Parathyroid adenoma (tissue), 2 donors: ENCODE measurements at regions not wholly inside any gene's neighbourhood (a gene's known extent, or its start where the extent isn't known, plus 50 kb on each side); places are given as distances from the start of the nearest gene placed in this dataset.

Source experiments
- H2AFZ ChIP-seq: fragments of 300-600 bp; sonication (generic); one replicate; pipeline ENCODE4 v1.7.0; 2017; ENCODE audit warnings: antibody characterized with exemption, mild to moderate bottlenecking
- H3K27ac ChIP-seq: fragments of 300-600 bp; sonication (generic); one replicate; pipeline ENCODE4 v1.7.0; 2017
- H3K27me3 ChIP-seq: fragments of 300-600 bp; sonication (generic); one replicate; pipeline ENCODE4 v1.7.0; 2017; ENCODE audit warnings: low read length; ENCODE audit not compliant: control insufficient read depth, insufficient read depth
- H3K36me3 ChIP-seq: fragments of 300-600 bp; sonication (generic); one replicate; pipeline ENCODE4 v1.7.0; 2017; ENCODE audit warnings: low read length; ENCODE audit not compliant: control insufficient read depth, insufficient read depth
- H3K4me1 ChIP-seq: fragments of 300-600 bp; sonication (generic); one replicate; pipeline ENCODE4 v1.7.0; 2017; ENCODE audit warnings: control low read depth
- H3K4me2 ChIP-seq: fragments of 300-600 bp; sonication (generic); one replicate; pipeline ENCODE4 v1.7.0; 2017; ENCODE audit warnings: low read length
- H3K4me3 ChIP-seq: fragments of 300-600 bp; sonication (generic); one replicate; pipeline ENCODE4 v1.7.0; 2017; ENCODE audit warnings: low read depth, low read length
- H3K79me2 ChIP-seq: fragments of 300-600 bp; sonication (generic); one replicate; pipeline ENCODE4 v1.7.0; 2017; ENCODE audit warnings: control low read depth
- H3K9ac ChIP-seq: fragments of 300-600 bp; sonication (generic); one replicate; pipeline ENCODE4 v1.7.0; 2017; ENCODE audit warnings: mild to moderate bottlenecking
- H3K9me3 ChIP-seq: fragments of 300-600 bp; sonication (generic); one replicate; pipeline ENCODE4 v1.7.0; 2017; ENCODE audit warnings: low read length; ENCODE audit not compliant: control insufficient read depth
- TF ChIP-seq, protein P1 (sequence below): fragments of 300-600 bp; sonication (generic); IDR thresholded peaks from one replicate; pipeline ENCODE4 v1.7.0; 2017; ENCODE audit warnings: antibody characterized with exemption, mild to moderate bottlenecking
- donor health status: primary hyperparathyroidism.

DNA sequence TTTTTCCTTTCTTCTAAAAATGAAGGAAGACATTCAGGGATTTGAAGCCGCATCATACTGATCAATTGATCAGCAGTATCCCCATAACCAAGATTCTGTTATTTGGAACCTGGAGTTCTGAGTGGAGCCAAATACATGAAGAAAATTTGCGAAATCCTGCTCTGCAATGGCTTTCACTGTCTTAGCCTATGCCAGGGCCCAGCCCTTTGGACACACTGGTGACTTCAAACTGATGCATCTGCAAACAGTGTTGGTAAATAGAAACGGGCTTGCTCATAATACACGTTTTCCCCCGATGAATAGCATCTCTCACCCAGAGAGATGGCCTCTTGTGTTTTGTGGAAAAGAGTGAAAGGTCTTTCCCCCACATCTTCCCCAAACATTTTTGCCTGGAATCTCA is 87.6 kb upstream of the TOX3 start:
- H3K27ac ChIP-seq: no peak overlapping the region
- H3K27me3 ChIP-seq: no peaks in the 10 kb centered on the region
- H3K36me3 ChIP-seq: no peaks in the 10 kb centered on the region
- H3K9me3 ChIP-seq: no peaks in the 10 kb centered on the region
- TF ChIP-seq, protein P1, sequence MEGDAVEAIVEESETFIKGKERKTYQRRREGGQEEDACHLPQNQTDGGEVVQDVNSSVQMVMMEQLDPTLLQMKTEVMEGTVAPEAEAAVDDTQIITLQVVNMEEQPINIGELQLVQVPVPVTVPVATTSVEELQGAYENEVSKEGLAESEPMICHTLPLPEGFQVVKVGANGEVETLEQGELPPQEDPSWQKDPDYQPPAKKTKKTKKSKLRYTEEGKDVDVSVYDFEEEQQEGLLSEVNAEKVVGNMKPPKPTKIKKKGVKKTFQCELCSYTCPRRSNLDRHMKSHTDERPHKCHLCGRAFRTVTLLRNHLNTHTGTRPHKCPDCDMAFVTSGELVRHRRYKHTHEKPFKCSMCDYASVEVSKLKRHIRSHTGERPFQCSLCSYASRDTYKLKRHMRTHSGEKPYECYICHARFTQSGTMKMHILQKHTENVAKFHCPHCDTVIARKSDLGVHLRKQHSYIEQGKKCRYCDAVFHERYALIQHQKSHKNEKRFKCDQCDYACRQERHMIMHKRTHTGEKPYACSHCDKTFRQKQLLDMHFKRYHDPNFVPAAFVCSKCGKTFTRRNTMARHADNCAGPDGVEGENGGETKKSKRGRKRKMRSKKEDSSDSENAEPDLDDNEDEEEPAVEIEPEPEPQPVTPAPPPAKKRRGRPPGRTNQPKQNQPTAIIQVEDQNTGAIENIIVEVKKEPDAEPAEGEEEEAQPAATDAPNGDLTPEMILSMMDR: no peak
- H3K79me2 ChIP-seq: no peaks in the 10 kb centered on the region
- no peak overlapping the region for H2AFZ ChIP-seq
- H3K4me2 ChIP-seq: no peak overlapping the region
- no peaks in the 10 kb centered on the region for H3K4me1 ChIP-seq
- no peak overlapping the region for H3K9ac ChIP-seq
- H3K4me3 ChIP-seq: no peak overlapping the region

DNA sequence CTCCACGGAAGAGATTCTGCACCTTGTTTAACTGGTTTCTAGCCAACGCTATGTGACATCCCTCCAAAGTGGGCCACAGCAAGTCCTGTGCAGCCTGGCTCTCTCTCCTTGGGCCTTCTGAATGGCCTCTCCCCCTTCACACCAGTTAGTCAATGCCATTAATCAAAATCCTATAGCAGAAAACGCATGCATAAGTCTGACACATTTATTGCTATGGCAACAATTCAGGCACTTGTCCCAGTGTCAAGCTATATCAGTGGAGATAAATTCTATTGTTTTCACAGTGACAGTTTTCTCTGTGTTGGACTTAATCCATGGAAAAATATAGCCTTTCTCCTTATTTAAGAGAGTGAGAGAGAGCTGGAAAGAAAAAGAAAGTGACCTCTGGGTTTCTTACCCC is 87.2 kb upstream of the TOX3 start:
- no peaks in the 10 kb centered on the region for H3K27me3 ChIP-seq
- no peak overlapping the region for H3K9ac ChIP-seq
- no peaks in the 10 kb centered on the region for H3K79me2 ChIP-seq
- no peak overlapping the region for H2AFZ ChIP-seq
- no peaks in the 10 kb centered on the region for H3K36me3 ChIP-seq
- H3K9me3 ChIP-seq: no peaks in the 10 kb centered on the region
- no peak overlapping the region for H3K27ac ChIP-seq
- H3K4me2 ChIP-seq: no peak overlapping the region
- no peak overlapping the region for H3K4me3 ChIP-seq
- TF ChIP-seq, protein P1: no peak
- no peaks in the 10 kb centered on the region for H3K4me1 ChIP-seq

DNA sequence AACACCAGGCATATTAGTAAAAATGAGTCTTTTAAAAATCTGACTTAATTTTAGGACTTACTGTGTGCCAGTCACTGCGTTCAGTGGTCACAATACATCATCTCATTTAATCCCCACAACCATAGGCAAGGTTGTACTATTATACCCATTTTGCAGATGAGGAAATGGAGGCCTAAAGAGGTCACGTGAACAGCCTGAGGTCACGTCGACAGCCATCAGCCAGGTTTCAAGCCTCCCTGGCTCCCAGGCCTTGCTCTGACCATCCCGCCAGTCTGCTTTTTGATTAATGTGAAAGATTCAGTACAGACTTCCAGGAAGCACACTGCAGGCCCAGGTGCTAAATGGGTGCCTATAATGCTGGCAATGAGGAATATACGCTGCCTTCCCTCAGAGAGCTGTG is 86.3 kb upstream of the TOX3 start:
- no peak overlapping the region for H3K9ac ChIP-seq
- no peak overlapping the region for H3K27ac ChIP-seq
- H3K9me3 ChIP-seq: no peaks in the 10 kb centered on the region
- no peak overlapping the region for H3K4me2 ChIP-seq
- H3K27me3 ChIP-seq: no peaks in the 10 kb centered on the region
- no peaks in the 10 kb centered on the region for H3K36me3 ChIP-seq
- H2AFZ ChIP-seq: no peak overlapping the region
- no peak overlapping the region for H3K4me3 ChIP-seq
- no peaks in the 10 kb centered on the region for H3K4me1 ChIP-seq
- no peaks in the 10 kb centered on the region for H3K79me2 ChIP-seq
- TF ChIP-seq, protein P1: no peak

DNA sequence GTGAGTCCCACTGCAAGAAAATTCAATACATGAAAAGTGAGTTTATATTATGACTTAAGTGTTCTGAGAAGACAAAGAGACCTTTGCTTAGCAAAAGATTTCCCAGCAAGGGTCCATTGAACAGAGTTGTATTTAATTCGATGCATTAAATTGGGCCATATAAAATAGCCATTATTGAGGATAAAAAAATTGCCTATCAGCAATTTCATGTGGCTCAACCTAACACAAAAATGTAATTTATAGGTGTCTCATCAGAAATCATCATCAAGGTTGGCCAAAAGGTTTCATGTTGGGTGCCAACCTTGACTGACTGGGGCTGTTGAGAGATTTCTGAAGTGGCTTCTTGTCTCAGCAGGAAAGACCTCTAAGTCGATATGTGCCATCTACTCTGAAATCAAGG is 84.8 kb upstream of the TOX3 start:
- no peaks in the 10 kb centered on the region for H3K9me3 ChIP-seq
- H3K4me1 ChIP-seq: no peaks in the 10 kb centered on the region
- no peak overlapping the region for H3K9ac ChIP-seq
- no peaks in the 10 kb centered on the region for H3K27me3 ChIP-seq
- no peaks in the 10 kb centered on the region for H3K79me2 ChIP-seq
- no peak overlapping the region for H3K4me2 ChIP-seq
- TF ChIP-seq, protein P1: no peak
- H3K36me3 ChIP-seq: no peaks in the 10 kb centered on the region
- H2AFZ ChIP-seq: no peak overlapping the region
- H3K4me3 ChIP-seq: no peak overlapping the region
- no peak overlapping the region for H3K27ac ChIP-seq

DNA sequence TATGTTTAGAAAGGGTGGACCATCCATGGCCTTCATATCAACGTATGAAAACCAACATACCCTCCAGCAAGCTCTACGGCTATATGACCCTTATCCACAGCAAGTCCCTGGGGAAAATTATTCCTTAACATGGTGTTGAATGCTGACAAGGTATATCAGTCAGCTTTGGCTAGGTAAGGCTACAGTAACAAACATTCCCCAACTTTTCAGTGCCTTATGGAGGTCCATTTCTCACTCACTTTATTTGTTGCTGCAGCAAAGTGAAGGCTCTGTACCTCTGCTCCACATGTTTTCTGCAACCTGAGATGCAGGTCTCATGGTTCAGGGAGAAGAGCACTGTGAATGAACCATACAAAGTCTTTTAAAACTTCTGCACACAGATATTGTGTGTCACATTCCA is 83.8 kb upstream of the TOX3 start:
- no peaks in the 10 kb centered on the region for H3K27me3 ChIP-seq
- H3K9me3 ChIP-seq: no peaks in the 10 kb centered on the region
- no peak overlapping the region for H3K27ac ChIP-seq
- no peak overlapping the region for H3K4me3 ChIP-seq
- no peaks in the 10 kb centered on the region for H3K79me2 ChIP-seq
- no peaks in the 10 kb centered on the region for H3K36me3 ChIP-seq
- TF ChIP-seq, protein P1: no peak
- H3K9ac ChIP-seq: no peak overlapping the region
- H2AFZ ChIP-seq: no peak overlapping the region
- H3K4me2 ChIP-seq: no peak overlapping the region
- no peaks in the 10 kb centered on the region for H3K4me1 ChIP-seq
